ENCODE measurements at regions not wholly inside any gene's neighbourhood (a gene's known extent, or its start where the extent isn't known, plus 50 kb on each side); places are given as distances from the start of the nearest gene placed in this dataset.

DNA sequence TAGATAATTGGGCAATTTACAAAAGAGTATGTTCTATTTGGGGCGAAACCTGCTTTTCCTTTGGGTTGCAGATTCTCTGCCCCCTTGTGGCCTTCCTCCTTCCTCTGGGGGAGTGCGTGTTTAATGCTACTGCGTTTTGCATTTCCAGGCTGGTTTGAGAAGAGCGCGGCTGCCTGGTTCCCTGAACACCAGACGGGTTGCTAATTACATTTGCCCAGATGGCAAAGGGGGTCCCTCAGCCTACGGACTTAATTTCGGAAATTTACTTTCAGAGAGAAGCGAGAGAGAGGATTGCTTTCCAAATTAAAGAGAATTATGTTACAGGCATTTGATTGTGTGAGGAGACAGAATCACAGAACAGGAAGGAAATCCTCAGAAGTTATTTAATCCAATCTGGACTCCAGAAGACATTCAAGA, 91.9 kb upstream of the JAZF1 start:
- peak; percentile 74 for DNase-seq
- H3K27me3 ChIP-seq (ENCODE audit: control insufficient read depth, insufficient read depth, low read length), result no peaks in the 10 kb centered on the region
- H3K36me3 ChIP-seq (replicated peaks; ENCODE audit: control insufficient read depth, insufficient read depth, low read length), result no peaks in the 10 kb centered on the region
- H3K4me3 ChIP-seq (ENCODE audit: insufficient read depth, low read depth, low read length), result no peak overlapping the region

DNA sequence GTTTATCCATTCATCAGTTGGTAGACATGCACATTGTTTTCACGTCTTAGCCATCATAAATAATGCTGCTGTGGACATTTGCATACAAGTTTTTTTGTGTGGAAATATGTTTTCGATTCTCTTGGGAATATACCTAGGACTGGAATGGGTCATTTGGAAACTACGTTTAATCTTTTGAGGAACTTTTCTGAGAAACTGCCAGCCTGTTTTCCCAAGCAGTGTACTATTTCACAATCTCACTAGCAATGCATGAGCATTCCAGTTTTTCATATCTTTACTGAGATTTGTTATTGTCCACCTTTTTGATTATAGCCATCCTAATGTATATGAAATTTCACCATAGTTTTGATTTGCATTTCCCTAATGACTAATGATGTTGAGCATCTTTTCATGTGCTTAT, 95.7 kb upstream of the JAZF1 start:
- no peak overlapping the region for H3K4me3 ChIP-seq (ENCODE audit: insufficient read depth, low read depth, low read length)
- no peaks in the 10 kb centered on the region for H3K27me3 ChIP-seq (ENCODE audit: control insufficient read depth, insufficient read depth, low read length)
- no peak for DNase-seq
- no peaks in the 10 kb centered on the region for H3K36me3 ChIP-seq (replicated peaks; ENCODE audit: control insufficient read depth, insufficient read depth, low read length)

DNA sequence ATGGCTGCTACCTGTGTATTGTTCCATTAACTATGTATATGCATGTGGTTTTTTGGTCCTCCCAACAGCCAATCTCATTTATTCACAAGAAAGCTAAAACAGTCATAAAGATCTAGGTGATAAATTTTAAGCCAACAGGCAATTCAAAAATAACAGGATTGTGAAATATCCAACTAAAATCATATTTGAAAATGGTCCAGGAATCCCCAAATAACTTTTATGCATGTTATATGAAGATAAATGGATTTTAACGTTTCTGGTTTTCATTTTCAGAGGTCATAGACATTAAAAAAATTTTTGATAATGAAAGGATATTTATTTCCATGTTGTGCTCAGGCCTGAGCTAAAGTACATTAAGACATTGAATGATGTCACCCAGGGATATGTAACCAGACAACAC, 96.8 kb upstream of the JAZF1 start:
- no peak for DNase-seq
- H3K36me3 ChIP-seq (replicated peaks; ENCODE audit: control insufficient read depth, insufficient read depth, low read length), result no peaks in the 10 kb centered on the region
- no peak overlapping the region for H3K4me3 ChIP-seq (ENCODE audit: insufficient read depth, low read depth, low read length)
- H3K27me3 ChIP-seq (ENCODE audit: control insufficient read depth, insufficient read depth, low read length), result no peaks in the 10 kb centered on the region

DNA sequence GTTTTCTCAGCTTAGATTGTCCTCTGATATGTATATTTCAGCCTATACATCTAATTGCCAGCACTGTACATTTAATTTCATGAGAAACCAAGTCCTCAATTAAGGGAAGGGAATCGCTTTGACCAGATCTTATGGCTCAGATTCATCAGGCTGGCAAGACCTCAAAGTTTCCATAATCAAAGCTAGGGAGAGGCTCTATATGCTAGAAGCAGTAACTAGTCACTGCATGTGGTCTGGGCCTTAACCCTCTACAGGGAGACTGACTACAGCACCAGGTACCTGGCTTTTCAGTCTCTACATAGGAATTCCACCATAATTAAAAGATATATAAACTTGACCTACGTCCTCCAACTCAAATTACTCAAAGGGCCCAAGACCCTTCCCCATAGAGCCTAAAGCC, 97.4 kb upstream of the JAZF1 start:
- DNase-seq, result no peak
- H3K4me3 ChIP-seq (ENCODE audit: insufficient read depth, low read depth, low read length), result no peak overlapping the region
- no peaks in the 10 kb centered on the region for H3K27me3 ChIP-seq (ENCODE audit: control insufficient read depth, insufficient read depth, low read length)
- no peaks in the 10 kb centered on the region for H3K36me3 ChIP-seq (replicated peaks; ENCODE audit: control insufficient read depth, insufficient read depth, low read length)

DNA sequence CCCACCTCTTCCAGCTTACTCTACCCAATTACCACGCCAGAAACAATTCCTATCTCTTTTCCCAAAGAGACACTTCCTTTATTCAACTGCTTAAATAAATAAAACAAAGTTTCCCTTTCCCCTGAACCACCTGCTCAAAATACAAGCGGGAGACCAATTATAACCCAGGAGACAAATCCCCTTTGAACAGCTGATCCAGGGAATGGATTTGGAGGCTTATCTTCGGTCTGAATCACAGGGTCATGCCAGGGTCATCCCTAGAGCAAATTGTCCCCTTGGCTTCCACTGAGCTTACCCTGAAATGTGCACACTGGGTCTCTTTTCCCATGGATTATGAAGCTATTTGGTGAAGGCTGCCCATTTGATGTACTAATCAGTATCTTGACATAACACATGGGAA, 99.9 kb upstream of the JAZF1 start:
- Histone ChIP-seq H3K27me3 (ENCODE audit: control insufficient read depth, insufficient read depth, low read length) (no peaks in the 10 kb centered on the region), H3K4me3 (ENCODE audit: insufficient read depth, low read depth, low read length) (no peak overlapping the region), H3K36me3 (replicated peaks; ENCODE audit: control insufficient read depth, insufficient read depth, low read length) (no peaks in the 10 kb centered on the region)
- DNase-seq, result no peak

DNA sequence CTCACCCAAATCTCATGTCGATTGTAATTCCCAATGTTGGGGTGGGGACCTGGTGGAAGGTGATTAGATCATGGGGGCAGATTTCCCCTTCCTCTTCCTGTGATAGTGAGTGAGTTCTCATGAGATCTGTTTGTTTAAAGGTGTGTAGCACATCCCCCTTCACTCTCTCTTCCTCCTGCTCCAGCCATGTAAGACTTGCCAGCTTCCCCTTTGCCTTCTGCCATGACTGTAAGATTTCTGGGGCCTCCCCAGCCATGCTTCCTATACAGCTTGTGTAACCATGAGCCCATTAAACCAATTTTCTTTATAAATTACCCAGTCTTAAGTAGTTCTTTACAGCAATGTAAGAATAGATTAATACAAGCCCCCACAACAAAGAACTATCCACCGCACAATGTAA, 109.9 kb upstream of the JAZF1 start:
- no peak for DNase-seq
- H3K36me3 ChIP-seq (replicated peaks; ENCODE audit: control insufficient read depth, insufficient read depth, low read length), result no peaks in the 10 kb centered on the region
- H3K27me3 ChIP-seq (ENCODE audit: control insufficient read depth, insufficient read depth, low read length), result no peaks in the 10 kb centered on the region
- no peak overlapping the region for H3K4me3 ChIP-seq (ENCODE audit: insufficient read depth, low read depth, low read length)

DNA sequence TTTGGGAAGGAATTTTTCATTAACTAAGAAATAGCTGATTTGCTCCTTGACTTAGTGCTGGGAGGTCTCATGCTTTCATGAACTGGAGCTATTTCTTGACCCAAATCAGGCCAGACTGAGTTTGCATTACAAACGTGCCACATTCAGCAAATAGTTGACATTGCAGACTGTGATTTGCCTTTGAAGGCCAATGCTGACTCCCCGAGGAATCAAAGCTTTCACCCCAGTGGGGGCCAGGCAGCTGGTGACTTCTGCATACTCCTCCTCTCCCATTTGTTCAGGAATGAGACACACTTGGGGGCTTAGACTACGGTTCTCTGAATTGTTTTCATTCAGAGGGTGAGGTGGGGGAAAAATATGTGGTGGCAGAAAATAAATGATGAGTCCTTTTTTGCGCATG, 111.0 kb upstream of the JAZF1 start:
- Histone ChIP-seq H3K36me3 (replicated peaks; ENCODE audit: control insufficient read depth, insufficient read depth, low read length) (no peaks in the 10 kb centered on the region), H3K4me3 (ENCODE audit: insufficient read depth, low read depth, low read length) (no peak overlapping the region), H3K27me3 (ENCODE audit: control insufficient read depth, insufficient read depth, low read length) (no peaks in the 10 kb centered on the region)
- DNase-seq, result peak; percentile 34

DNA sequence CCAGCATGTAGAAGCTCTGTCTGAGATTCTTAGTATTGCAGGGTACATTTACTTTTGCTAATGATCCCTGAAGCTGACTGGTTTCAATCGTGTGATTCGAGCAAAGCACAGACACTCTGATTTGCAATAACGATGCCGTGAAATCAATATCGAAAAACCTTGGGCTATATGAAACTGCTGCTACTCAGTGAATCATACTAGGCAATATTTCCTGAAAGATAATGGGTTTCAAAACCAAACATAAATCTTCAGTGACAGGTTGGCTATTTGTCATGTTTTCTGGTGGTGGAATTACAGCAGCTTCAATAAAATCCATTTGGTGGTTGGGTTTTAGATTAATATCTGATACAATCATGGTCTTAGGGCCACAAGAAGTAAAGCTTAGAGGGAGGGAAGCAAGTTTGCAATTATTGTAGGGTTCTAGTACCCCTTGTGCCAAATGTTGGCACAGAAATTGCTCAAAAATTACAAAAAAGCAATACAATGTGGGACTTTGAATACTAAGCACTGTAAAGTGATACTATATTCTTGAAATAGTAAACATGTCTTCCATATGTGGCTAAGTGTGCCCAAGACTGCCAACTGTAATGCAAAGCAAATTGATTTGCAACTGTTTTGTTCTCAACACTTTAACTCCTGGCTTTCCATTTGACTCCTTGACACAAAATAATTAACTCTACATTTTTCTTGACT, 112.4 kb upstream of the JAZF1 start:
- no peak for DNase-seq
- H3K4me3 ChIP-seq (ENCODE audit: insufficient read depth, low read depth, low read length), result no peak overlapping the region

DNA sequence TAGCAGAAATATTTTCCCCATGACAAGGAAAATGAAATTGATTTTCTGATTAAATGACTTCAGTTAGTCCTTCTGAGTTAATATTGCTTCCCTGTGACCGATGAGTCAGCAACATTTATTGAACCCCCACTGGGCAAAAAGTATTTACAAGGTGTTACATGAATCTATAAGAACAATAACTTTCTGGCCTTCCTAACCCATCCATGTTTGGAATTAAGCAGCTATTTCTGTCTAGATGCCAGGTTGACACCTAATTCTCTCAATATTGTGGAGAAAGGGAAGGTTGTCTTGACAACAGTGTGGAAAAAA, 112.9 kb upstream of the JAZF1 start:
- Histone ChIP-seq H3K36me3 (replicated peaks; ENCODE audit: control insufficient read depth, insufficient read depth, low read length) (no peaks in the 10 kb centered on the region), H3K4me3 (ENCODE audit: insufficient read depth, low read depth, low read length) (no peak overlapping the region), H3K27me3 (ENCODE audit: control insufficient read depth, insufficient read depth, low read length) (no peaks in the 10 kb centered on the region)
- DNase-seq, result no peak

More for the DNA sequence above, 112.4 kb upstream of the JAZF1 start:
- Histone ChIP-seq H3K36me3 (replicated peaks; ENCODE audit: control insufficient read depth, insufficient read depth, low read length) (no peaks in the 10 kb centered on the region), H3K27me3 (ENCODE audit: control insufficient read depth, insufficient read depth, low read length) (no peaks in the 10 kb centered on the region)

DNA sequence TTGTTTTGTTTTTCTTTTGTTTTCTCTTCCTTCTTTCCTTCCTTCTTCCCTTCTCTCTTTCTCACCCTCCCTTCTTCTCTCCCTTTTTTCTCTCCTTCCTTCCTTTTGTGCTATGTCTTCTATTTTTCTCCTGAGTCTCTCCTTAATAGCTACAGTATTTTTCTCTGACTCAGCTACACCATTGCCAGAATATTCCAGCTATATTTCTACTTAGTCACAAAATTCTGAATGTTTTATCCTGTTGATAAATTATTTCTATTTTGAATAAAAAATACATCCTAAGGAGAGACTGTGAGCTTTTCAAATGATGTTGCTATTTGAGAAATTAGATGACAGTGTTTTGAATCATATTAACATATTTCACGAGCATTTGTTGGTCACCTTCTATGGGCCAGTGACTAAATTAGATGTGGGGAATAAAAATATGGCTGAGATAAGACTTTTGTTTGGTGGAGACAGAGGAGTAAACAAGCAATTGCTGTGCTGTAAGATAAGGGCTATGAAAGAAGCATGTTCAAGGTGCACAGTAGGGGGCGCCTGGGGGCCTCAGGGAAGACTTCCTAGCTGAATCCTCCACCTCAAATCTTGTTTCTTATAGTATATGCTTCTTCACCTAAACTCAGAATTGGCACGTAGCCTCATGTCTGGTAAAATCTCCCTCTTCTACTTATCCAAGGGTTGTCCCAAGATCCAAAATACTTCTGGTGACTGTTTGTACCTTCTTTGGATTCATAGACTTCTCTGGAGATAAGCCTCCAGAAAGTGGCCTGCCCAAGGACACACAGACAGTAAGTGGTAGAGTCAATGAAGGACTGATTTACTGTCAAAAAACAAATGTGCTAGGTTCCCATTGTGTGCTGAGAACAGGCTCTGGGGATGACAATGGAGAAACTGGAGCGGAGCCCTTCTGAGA, 115.5 kb upstream of the CREB5 start:
- no peak overlapping the region for H3K4me3 ChIP-seq (ENCODE audit: insufficient read depth, low read depth, low read length)
- no peak for DNase-seq
- no peaks in the 10 kb centered on the region for H3K27me3 ChIP-seq (ENCODE audit: control insufficient read depth, insufficient read depth, low read length)
- H3K36me3 ChIP-seq (replicated peaks; ENCODE audit: control insufficient read depth, insufficient read depth, low read length), result no peaks in the 10 kb centered on the region

DNA sequence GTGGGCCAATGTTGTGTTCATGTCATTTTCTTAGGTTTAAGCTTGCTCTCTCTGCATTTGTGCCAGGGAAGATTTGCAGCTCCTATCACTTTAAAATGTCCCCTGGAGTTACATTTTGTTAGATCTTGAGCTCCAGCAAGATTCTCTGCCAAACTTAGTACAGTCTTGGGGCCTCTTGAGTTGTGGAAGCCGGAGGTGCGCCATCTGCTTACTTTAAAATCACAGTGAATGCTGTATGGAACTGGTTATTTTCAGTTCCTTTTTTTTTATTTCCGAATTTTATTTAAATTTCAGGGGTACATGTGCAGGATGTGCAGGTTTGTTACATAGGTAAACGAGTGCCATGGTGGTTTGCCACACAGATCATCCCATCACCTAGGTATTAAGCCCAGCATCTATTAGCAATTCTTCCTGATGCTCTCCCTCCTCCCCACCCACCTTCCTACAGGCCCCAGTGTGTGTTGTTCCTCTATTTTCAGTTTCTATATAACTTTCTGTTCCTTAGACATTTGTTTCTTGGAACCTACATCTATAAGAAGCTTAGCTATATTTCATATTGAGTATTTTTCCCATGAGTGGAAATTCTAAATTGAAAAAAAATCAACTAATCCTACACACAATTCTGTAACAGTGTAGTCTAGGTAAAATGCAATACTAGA, 114.4 kb upstream of the CREB5 start:
- no peaks in the 10 kb centered on the region for H3K27me3 ChIP-seq (ENCODE audit: control insufficient read depth, insufficient read depth, low read length)
- DNase-seq, result no peak
- H3K4me3 ChIP-seq (ENCODE audit: insufficient read depth, low read depth, low read length), result no peak overlapping the region
- no peaks in the 10 kb centered on the region for H3K36me3 ChIP-seq (replicated peaks; ENCODE audit: control insufficient read depth, insufficient read depth, low read length)

DNA sequence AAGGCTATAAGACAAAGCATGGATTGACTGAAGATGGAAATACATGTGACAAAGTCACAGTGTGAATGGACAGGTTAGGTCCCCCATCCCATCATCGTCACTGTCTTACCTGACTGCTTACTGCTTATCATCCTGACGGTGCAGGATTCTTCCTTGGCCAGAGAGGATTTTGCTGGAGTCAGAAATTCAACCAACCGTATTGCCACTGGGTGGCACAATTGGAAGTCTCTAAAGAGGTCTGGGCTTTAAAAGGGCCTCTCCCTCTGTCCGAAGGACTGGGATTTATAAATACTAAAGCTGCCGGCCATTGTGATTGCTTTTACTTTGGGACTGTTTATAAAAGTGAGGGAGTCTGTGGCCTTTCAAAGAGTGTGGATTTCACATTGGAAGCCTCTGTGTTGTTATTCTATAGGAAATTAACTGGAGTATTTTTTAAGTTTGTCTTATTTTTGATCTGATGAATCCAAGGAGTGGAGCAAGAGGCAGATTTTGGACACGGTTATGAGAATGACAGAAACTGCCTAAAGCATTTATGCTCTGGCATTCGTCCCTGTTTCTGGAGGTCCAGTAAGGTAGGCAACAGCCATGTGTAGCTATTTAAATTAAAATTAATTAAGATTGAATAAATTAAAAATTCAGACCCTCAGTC, 113.3 kb upstream of the CREB5 start:
- peak; percentile 51 for DNase-seq
- H3K4me3 ChIP-seq (ENCODE audit: insufficient read depth, low read depth, low read length), result no peak overlapping the region
- no peaks in the 10 kb centered on the region for H3K36me3 ChIP-seq (replicated peaks; ENCODE audit: control insufficient read depth, insufficient read depth, low read length)
- H3K27me3 ChIP-seq (ENCODE audit: control insufficient read depth, insufficient read depth, low read length), result no peaks in the 10 kb centered on the region

DNA sequence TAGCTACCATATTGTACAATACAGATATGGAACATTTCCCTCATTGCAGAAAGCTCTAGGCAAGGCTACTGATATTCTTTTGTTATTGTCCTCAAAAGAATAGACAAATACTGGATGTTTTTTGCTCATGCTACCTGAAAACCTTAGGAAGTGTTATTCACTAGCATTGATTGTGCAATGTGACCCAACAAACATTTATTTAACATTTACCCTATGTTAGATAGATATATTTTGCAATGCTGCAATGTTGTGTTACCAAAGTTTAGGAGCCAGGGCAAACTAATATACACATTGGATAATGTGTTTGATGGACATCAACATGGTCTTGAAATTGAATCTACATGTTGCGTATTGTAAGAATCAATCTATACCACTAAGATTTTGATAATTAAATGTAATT, 112.8 kb upstream of the CREB5 start:
- H3K36me3 ChIP-seq (replicated peaks; ENCODE audit: control insufficient read depth, insufficient read depth, low read length), result no peaks in the 10 kb centered on the region
- H3K27me3 ChIP-seq (ENCODE audit: control insufficient read depth, insufficient read depth, low read length), result no peaks in the 10 kb centered on the region
- H3K4me3 ChIP-seq (ENCODE audit: insufficient read depth, low read depth, low read length), result no peak overlapping the region
- no peak for DNase-seq

DNA sequence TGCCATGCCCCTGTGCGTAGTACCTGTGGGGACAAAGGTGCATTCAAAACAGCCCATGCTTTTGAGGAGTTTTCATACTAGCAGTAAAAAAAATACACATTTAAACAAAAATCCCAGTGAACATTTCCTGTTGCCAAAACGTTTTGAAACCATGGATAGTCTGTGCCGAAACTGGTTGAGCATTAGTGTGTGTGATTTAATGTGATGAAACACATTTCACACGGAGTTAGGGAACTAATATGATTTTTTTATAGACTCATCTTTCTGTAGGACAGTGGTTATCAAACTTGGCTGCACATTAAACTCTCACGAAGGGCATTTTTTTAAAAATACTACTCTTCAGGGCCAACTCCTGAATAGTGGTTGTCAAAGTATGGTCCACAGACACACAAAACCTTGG, 111.8 kb upstream of the CREB5 start:
- Histone ChIP-seq H3K36me3 (replicated peaks; ENCODE audit: control insufficient read depth, insufficient read depth, low read length) (no peaks in the 10 kb centered on the region), H3K27me3 (ENCODE audit: control insufficient read depth, insufficient read depth, low read length) (no peaks in the 10 kb centered on the region), H3K4me3 (ENCODE audit: insufficient read depth, low read depth, low read length) (no peak overlapping the region)
- DNase-seq, result no peak
